A549 (cell line): ENCODE measurements at regions not wholly inside any gene's neighbourhood (a gene's known extent, or its start where the extent isn't known, plus 50 kb on each side); places are given as distances from the start of the nearest gene placed in this dataset.

Experiments used
- ATAC-seq, 2 experiments: fragments of 200-7000 bp in 1 of 2; fragments of >200 bp in 1 of 2; cut with Nextera tagmentation in 1 of 2; cut with Tn5 transposase in 1 of 2; 3 replicates each; pipeline versions ENCODE4 v1.8.0 to v1.9.1; 2018 to 2020; ENCODE audit warnings: mild to moderate bottlenecking in 1 of 2, moderate library complexity in 1 of 2
- CTCF ChIA-PET: fragments of 300-600 bp; sonication (Branson Sonifier 250); formaldehyde crosslinking; extraction: SDS; loops from one replicate; lab custom pipeline; 2021; ENCODE audit warnings: antibody characterized with exemption, inconsistent platforms; lab: Yijun Ruan, JAX
- POLR2A ChIA-PET: fragments of 350-600 bp; formaldehyde crosslinking; extraction: SDS; loops from one replicate; lab custom pipeline; 2021; ENCODE audit warnings: antibody characterized with exemption, inconsistent platforms; lab: Yijun Ruan, JAX
- DNase-seq, 2 experiments: peaks; one replicate each; pipeline versions ENCODE4 v3.0.0 to v3.0.0-alpha.2; 2011 to 2016; ENCODE audit warnings: low read depth in 1 of 2, low spot score in 1 of 2
- FAIRE-seq: peaks from 2 replicates; lab custom pipeline; 2011; peaks lifted over from hg19 to GRCh38; lab: Jason Lieb, UNC
- H3K27ac ChIP-seq, 2 experiments: fragments of >200 bp; sonication (Bioruptor Twin); formaldehyde crosslinking; 3 replicates each; pipeline ENCODE4 v1.5.1; 2016 to 2017
- H3K4me1 ChIP-seq: fragments of >200 bp; sonication (Bioruptor Twin); formaldehyde crosslinking; 3 replicates; pipeline ENCODE4 v1.6.1; 2016
- H3K4me2 ChIP-seq: fragments of >200 bp; sonication (Bioruptor Twin); formaldehyde crosslinking; 3 replicates; pipeline ENCODE4 v1.6.1; 2016
- H3K4me3 ChIP-seq: fragments of >200 bp; sonication (Bioruptor Twin); formaldehyde crosslinking; 3 replicates; pipeline ENCODE4 v1.5.1; 2016
- H3K9me3 ChIP-seq: fragments of >200 bp; sonication (Bioruptor Twin); formaldehyde crosslinking; 3 replicates; pipeline ENCODE4 v1.6.1; 2016
- CBX2 ChIP-seq: fragments of 200-600 bp; sonication (generic); IDR thresholded peaks from 2 replicates; pipeline ENCODE4 v1.6.1; 2016; ENCODE audit warnings: low read depth, mild to moderate bottlenecking, borderline replicate concordance
- CBX8 ChIP-seq: fragments of 200-600 bp; sonication (generic); IDR thresholded peaks from 2 replicates; pipeline ENCODE4 v1.6.1; 2016
- ESRRA ChIP-seq: fragments of 150-350 bp; IDR thresholded peaks from 2 replicates; pipeline ENCODE4 v1.6.1; 2014; ENCODE audit warnings: mild to moderate bottlenecking, low read length, borderline replicate concordance
- FOXS1 ChIP-seq: fragments of 250-450 bp; sonication (Bioruptor Pico); IDR thresholded peaks from 2 replicates; pipeline ENCODE4 v1.5.0; 2020; ENCODE audit warnings: mild to moderate bottlenecking, moderate library complexity
- HDAC2 ChIP-seq: fragments of 200-600 bp; sonication (generic); IDR thresholded peaks from 2 replicates; pipeline ENCODE4 v1.6.1; 2016
- HEYL ChIP-seq: fragments of 250-450 bp; sonication (Bioruptor Pico); IDR thresholded peaks from 2 replicates; pipeline ENCODE4 v1.8.0; 2021; ENCODE audit warnings: mild to moderate bottlenecking, moderate library complexity
- HOXA7 ChIP-seq: fragments of 250-450 bp; sonication (Bioruptor Pico); IDR thresholded peaks from 2 replicates; pipeline ENCODE4 v1.5.0; 2020; ENCODE audit warnings: mild to moderate bottlenecking, moderate library complexity
- JUNB ChIP-seq: fragments of >200 bp; sonication (Bioruptor Twin); formaldehyde crosslinking; IDR thresholded peaks from 2 replicates; pipeline ENCODE4 v1.6.1; 2016
- KDM5A ChIP-seq: fragments of 200-600 bp; sonication (generic); IDR thresholded peaks from 2 replicates; pipeline ENCODE4 v1.6.1; 2016; ENCODE audit warnings: antibody characterized with exemption, mild to moderate bottlenecking
- MAZ ChIP-seq: fragments of 150-350 bp; IDR thresholded peaks from 2 replicates; pipeline ENCODE4 v1.6.1; 2014; ENCODE audit warnings: antibody characterized with exemption, low read depth, low read length, borderline replicate concordance
- NPAS2 ChIP-seq: fragments of 250-450 bp; sonication (Bioruptor Pico); IDR thresholded peaks from 2 replicates; pipeline ENCODE4 v1.8.0; 2022; ENCODE audit warnings: mild to moderate bottlenecking, moderate library complexity, borderline replicate concordance
- POLR2AphosphoS2 ChIP-seq: conservative IDR thresholded peaks from 2 replicates; pipeline ENCODE4 v1.6.1; 2012; ENCODE audit warnings: low read length, improper control_type of control experiment, inconsistent platforms
- RFX5 ChIP-seq: fragments of 450-650 bp; IDR thresholded peaks from 2 replicates; pipeline ENCODE4 v1.7.1; 2014; ENCODE audit warnings: antibody characterized with exemption, mild to moderate bottlenecking, moderate library complexity
- RNF2 ChIP-seq: fragments of 200-600 bp; sonication (generic); IDR thresholded peaks from 2 replicates; pipeline ENCODE4 v1.6.1; 2016; ENCODE audit warnings: low read depth, mild to moderate bottlenecking, antibody characterized with exemption, moderate library complexity, borderline replicate concordance
- SREBF2 ChIP-seq: fragments of 450-650 bp; IDR thresholded peaks from 2 replicates; pipeline ENCODE4 v1.6.1; 2014; ENCODE audit warnings: mild to moderate bottlenecking, moderate library complexity
- ZC3H11A ChIP-seq: fragments of 450-650 bp; IDR thresholded peaks from 2 replicates; pipeline ENCODE4 v1.6.1; 2014; ENCODE audit warnings: antibody characterized with exemption, mild to moderate bottlenecking
- ZSCAN20 ChIP-seq: fragments of 250-450 bp; sonication (Bioruptor Pico); IDR thresholded peaks from 2 replicates; pipeline ENCODE4 v1.8.0; 2022; ENCODE audit warnings: mild to moderate bottlenecking, moderate library complexity
- WGBS: methylation state at CpG from one replicate; pipeline ENCODE4 v1.1.6; 2017; ENCODE audit errors: missing lambda C conversion rate; 5-methylcytosine and 5-hydroxymethylcytosine counted together
- TF ChIP-seq, protein P1 (sequence below): fragments of 250-450 bp; sonication (Bioruptor Pico); IDR thresholded peaks from 2 replicates; pipeline ENCODE4 v1.5.0; 2020; ENCODE audit warnings: low read depth, mild to moderate bottlenecking, moderate library complexity
- TF ChIP-seq, protein P2 (sequence below): fragments of 150-350 bp; IDR thresholded peaks from 2 replicates; pipeline ENCODE4 v1.6.1; 2014; ENCODE audit warnings: low read depth, mild to moderate bottlenecking, low read length
- TF ChIP-seq, protein P3 (sequence below): fragments of 200-600 bp; sonication (generic); IDR thresholded peaks from 2 replicates; pipeline ENCODE4 v1.6.1; 2016; ENCODE audit warnings: antibody characterized with exemption, mild to moderate bottlenecking, moderate library complexity
- TF ChIP-seq, protein P4 (sequence below): fragments of >200 bp; sonication (Bioruptor Twin); formaldehyde crosslinking; IDR thresholded peaks from 2 replicates; pipeline ENCODE4 v1.6.1; 2016
- TF ChIP-seq, protein P5 (sequence below): fragments of >200 bp; sonication (Bioruptor Twin); formaldehyde crosslinking; IDR thresholded peaks from 3 replicates; pipeline ENCODE4 v1.5.1; 2016
- TF ChIP-seq, protein P6 (sequence below): IDR thresholded peaks from 2 replicates; pipeline ENCODE4 v1.6.1; 2012

DNA sequence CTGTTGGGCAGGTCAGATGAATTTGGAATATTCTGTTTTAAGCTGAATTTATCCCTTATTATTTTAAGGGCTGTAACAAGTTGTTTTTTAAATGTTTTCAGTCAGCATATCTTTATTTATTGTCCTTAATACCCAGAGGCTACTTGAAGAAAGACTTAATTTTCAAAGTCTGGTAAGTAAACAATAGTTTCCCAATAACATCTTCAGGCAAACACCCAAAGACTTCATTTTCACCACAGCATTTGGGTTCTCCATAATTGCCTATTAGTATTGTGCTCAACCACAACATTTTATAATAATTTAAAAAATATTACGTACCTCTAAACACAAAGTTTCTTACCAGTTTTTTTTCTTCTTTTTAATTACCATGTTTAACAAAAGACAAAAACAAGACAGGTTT is 60.0 kb upstream of the MKLN1 start:
- FAIRE-seq (no peak), ATAC-seq (no peak), DNase-seq (no peak)
- Histone ChIP-seq H3K4me2 (no peak overlapping the region), H3K27ac (no peak overlapping the region), H3K4me1 (no peaks in the 10 kb centered on the region), H3K4me3 (no peak overlapping the region), H3K9me3 (peaks cover 3% of the 10 kb centered on the region; the same call in 1 of the 3 replicates)
- ChIA-PET CTCF (interaction anchor here (1.0 kb wide), 1 partner anchor 11 kb away, joined by 3 read pairs; no protein-coding TSS in a partner anchor), POLR2A (no interaction called here)
- TF ChIP-seq ZSCAN20 (CRISPR knock-in tag): no peak
- WGBS: 93% methylated on average over 1 of the region's 1 CpG

DNA sequence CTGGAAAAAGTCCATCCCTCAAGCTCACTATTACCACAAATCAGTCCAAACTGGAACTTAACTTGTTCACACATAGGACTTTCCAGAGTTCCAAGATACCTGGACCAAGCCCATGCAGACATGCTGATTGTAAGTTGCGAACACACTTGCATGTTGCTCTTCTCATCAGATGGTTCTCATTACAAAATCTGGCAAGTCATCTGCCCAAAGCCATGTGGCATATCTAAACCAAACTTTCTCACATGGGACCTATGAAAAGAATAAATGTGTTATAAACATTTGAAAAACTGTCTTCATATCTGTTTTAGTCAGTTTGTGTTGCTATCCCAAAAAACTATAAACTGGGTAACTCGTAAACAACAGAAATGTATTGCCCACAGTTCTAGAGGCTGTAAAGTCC is 58.8 kb upstream of the MKLN1 start:
- DNase-seq (no peak), FAIRE-seq (no peak), ATAC-seq (no peak)
- TF ChIP-seq, protein P1, sequence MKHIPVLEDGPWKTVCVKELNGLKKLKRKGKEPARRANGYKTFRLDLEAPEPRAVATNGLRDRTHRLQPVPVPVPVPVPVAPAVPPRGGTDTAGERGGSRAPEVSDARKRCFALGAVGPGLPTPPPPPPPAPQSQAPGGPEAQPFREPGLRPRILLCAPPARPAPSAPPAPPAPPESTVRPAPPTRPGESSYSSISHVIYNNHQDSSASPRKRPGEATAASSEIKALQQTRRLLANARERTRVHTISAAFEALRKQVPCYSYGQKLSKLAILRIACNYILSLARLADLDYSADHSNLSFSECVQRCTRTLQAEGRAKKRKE (CRISPR knock-in tag): no peak
- TF ChIP-seq, protein P2, sequence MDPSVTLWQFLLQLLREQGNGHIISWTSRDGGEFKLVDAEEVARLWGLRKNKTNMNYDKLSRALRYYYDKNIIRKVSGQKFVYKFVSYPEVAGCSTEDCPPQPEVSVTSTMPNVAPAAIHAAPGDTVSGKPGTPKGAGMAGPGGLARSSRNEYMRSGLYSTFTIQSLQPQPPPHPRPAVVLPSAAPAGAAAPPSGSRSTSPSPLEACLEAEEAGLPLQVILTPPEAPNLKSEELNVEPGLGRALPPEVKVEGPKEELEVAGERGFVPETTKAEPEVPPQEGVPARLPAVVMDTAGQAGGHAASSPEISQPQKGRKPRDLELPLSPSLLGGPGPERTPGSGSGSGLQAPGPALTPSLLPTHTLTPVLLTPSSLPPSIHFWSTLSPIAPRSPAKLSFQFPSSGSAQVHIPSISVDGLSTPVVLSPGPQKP: no peak
- TF ChIP-seq ESRRA: no peak
- no peak for TF ChIP-seq ZC3H11A
- no peak for TF ChIP-seq HEYL (CRISPR knock-in tag)
- no peak for TF ChIP-seq RNF2
- TF ChIP-seq, protein P3, sequence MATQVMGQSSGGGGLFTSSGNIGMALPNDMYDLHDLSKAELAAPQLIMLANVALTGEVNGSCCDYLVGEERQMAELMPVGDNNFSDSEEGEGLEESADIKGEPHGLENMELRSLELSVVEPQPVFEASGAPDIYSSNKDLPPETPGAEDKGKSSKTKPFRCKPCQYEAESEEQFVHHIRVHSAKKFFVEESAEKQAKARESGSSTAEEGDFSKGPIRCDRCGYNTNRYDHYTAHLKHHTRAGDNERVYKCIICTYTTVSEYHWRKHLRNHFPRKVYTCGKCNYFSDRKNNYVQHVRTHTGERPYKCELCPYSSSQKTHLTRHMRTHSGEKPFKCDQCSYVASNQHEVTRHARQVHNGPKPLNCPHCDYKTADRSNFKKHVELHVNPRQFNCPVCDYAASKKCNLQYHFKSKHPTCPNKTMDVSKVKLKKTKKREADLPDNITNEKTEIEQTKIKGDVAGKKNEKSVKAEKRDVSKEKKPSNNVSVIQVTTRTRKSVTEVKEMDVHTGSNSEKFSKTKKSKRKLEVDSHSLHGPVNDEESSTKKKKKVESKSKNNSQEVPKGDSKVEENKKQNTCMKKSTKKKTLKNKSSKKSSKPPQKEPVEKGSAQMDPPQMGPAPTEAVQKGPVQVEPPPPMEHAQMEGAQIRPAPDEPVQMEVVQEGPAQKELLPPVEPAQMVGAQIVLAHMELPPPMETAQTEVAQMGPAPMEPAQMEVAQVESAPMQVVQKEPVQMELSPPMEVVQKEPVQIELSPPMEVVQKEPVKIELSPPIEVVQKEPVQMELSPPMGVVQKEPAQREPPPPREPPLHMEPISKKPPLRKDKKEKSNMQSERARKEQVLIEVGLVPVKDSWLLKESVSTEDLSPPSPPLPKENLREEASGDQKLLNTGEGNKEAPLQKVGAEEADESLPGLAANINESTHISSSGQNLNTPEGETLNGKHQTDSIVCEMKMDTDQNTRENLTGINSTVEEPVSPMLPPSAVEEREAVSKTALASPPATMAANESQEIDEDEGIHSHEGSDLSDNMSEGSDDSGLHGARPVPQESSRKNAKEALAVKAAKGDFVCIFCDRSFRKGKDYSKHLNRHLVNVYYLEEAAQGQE: no peak
- no peak for TF ChIP-seq NPAS2
- TF ChIP-seq HOXA7 (CRISPR knock-in tag): no peak
- TF ChIP-seq JUNB: no peak
- Histone ChIP-seq H3K9me3 (peaks cover 3% of the 10 kb centered on the region; the same call in 1 of the 3 replicates), H3K27ac (no peak overlapping the region), H3K4me2 (no peak overlapping the region), H3K4me1 (no peaks in the 10 kb centered on the region), H3K4me3 (no peak overlapping the region)
- ChIA-PET POLR2A (no interaction called here), CTCF (interaction anchor here (2.1 kb wide), 1 partner anchor 16 kb away, joined by 7 read pairs; no protein-coding TSS in a partner anchor)
- 95% methylated on average over 2 of the region's 2 CpGs for WGBS

DNA sequence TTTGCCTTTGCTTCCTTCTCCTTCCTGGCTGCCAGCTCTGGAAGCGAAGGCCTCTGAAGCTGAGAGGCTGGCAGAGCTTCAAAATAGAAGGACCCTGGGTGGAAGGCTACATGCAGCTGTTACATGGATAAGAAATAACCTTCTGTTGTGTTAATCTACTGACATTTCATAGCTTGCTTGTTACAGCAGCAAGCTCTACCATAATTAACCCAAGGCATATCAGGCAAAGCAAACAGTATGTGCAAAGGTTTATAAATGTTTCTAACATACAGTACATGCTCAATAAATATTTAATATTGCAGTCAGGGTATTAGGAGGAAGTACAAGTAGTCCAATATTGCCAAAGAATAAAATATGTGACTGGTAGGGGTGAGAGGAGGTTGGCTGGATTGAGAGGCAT is 55.6 kb upstream of the MKLN1 start:
- 94% methylated on average over 1 of the region's 1 CpG for WGBS
- ChIA-PET CTCF (interaction anchor here (0.7 kb wide), 1 partner anchor 13 kb away, joined by 6 read pairs; no protein-coding TSS in a partner anchor), POLR2A (no interaction called here)

More for the DNA sequence above, 55.6 kb upstream of the MKLN1 start:
- ATAC-seq (no peak), FAIRE-seq (no peak), DNase-seq (no peak)
- Histone ChIP-seq H3K27ac (no peak overlapping the region), H3K4me2 (no peak overlapping the region), H3K4me3 (no peak overlapping the region), H3K9me3 (peaks cover 3% of the 10 kb centered on the region; the same call in 1 of the 3 replicates), H3K4me1 (no peaks in the 10 kb centered on the region)
- no peak for TF ChIP-seq FOXS1 (CRISPR knock-in tag)
- no peak for TF ChIP-seq POLR2AphosphoS2
- no peak for TF ChIP-seq KDM5A
- no peak for TF ChIP-seq CBX2
- TF ChIP-seq ESRRA: no peak
- TF ChIP-seq, protein P4, sequence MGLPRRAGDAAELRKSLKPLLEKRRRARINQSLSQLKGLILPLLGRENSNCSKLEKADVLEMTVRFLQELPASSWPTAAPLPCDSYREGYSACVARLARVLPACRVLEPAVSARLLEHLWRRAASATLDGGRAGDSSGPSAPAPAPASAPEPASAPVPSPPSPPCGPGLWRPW: no peak
- TF ChIP-seq RFX5: no peak
- no peak for TF ChIP-seq HDAC2
- TF ChIP-seq RNF2: no peak
- TF ChIP-seq SREBF2: no peak
- TF ChIP-seq CBX8: no peak
- TF ChIP-seq, protein P5, sequence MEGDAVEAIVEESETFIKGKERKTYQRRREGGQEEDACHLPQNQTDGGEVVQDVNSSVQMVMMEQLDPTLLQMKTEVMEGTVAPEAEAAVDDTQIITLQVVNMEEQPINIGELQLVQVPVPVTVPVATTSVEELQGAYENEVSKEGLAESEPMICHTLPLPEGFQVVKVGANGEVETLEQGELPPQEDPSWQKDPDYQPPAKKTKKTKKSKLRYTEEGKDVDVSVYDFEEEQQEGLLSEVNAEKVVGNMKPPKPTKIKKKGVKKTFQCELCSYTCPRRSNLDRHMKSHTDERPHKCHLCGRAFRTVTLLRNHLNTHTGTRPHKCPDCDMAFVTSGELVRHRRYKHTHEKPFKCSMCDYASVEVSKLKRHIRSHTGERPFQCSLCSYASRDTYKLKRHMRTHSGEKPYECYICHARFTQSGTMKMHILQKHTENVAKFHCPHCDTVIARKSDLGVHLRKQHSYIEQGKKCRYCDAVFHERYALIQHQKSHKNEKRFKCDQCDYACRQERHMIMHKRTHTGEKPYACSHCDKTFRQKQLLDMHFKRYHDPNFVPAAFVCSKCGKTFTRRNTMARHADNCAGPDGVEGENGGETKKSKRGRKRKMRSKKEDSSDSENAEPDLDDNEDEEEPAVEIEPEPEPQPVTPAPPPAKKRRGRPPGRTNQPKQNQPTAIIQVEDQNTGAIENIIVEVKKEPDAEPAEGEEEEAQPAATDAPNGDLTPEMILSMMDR: no peak
- TF ChIP-seq MAZ: no peak
- TF ChIP-seq, protein P6, sequence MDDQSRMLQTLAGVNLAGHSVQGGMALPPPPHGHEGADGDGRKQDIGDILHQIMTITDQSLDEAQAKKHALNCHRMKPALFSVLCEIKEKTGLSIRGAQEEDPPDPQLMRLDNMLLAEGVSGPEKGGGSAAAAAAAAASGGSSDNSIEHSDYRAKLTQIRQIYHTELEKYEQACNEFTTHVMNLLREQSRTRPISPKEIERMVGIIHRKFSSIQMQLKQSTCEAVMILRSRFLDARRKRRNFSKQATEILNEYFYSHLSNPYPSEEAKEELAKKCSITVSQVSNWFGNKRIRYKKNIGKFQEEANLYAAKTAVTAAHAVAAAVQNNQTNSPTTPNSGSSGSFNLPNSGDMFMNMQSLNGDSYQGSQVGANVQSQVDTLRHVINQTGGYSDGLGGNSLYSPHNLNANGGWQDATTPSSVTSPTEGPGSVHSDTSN: no peak
- TF ChIP-seq, all 56 proteins: peak for 0
